BE2C (cell line): ENCODE measurements at regions not wholly inside any gene's neighbourhood (a gene's known extent, or its start where the extent isn't known, plus 50 kb on each side); places are given as distances from the start of the nearest gene placed in this dataset.

Experiments used
- DNase-seq: peaks from one replicate; pipeline ENCODE4 v3.0.0-alpha.2; 2020
- H3K27me3 ChIP-seq: fragments of 250-450 bp; sonication (Bioruptor Pico); 2 replicates; pipeline ENCODE4 v1.5.1; 2020; ENCODE audit warnings: mild to moderate bottlenecking
- H3K36me3 ChIP-seq: fragments of 250-450 bp; sonication (Bioruptor Pico); 2 replicates; pipeline ENCODE4 v1.5.1; 2020; ENCODE audit warnings: mild to moderate bottlenecking
- H3K4me1 ChIP-seq: fragments of 250-450 bp; sonication (Bioruptor Pico); 2 replicates; pipeline ENCODE4 v1.5.1; 2020
- H3K4me3 ChIP-seq: 2 replicates; pipeline ENCODE4 v1.5.1; 2011; ENCODE audit warnings: low read depth, low read length
- H3K9me3 ChIP-seq: fragments of 250-450 bp; sonication (Bioruptor Pico); 2 replicates; pipeline ENCODE4 v1.5.1; 2020
- CTCF ChIP-seq: IDR thresholded peaks from 2 replicates; pipeline ENCODE4 v1.5.1; 2012; ENCODE audit warnings: mild to moderate bottlenecking, low read depth, low read length

- no peaks in the 10 kb centered on the region for H3K36me3 ChIP-seq
- no peaks in the 10 kb centered on the region for H3K27me3 ChIP-seq
- H3K9me3 ChIP-seq = no peaks in the 10 kb centered on the region
- no peak for TF ChIP-seq CTCF
- no peak overlapping the region for H3K4me3 ChIP-seq
- no peaks in the 10 kb centered on the region for H3K4me1 ChIP-seq
- DNase-seq = no peak
Observed at GRCh38 chr2:139909136-139909535, 1128.9 kb upstream of the NXPH2 start.

GRCh38 chr2:139905624-139906023 lies 1125.4 kb upstream of the NXPH2 start:
- no peak for TF ChIP-seq CTCF
- DNase-seq = no peak
- H3K4me1 ChIP-seq = no peaks in the 10 kb centered on the region
- H3K9me3 ChIP-seq = no peaks in the 10 kb centered on the region
- H3K27me3 ChIP-seq = no peaks in the 10 kb centered on the region
- no peak overlapping the region for H3K4me3 ChIP-seq
- H3K36me3 ChIP-seq = no peaks in the 10 kb centered on the region

GRCh38 chr2:139891636-139892035 lies 1111.4 kb upstream of the NXPH2 start:
- Histone ChIP-seq H3K9me3 (no peaks in the 10 kb centered on the region), H3K4me1 (no peaks in the 10 kb centered on the region), H3K36me3 (no peaks in the 10 kb centered on the region), H3K4me3 (no peak overlapping the region), H3K27me3 (no peaks in the 10 kb centered on the region)
- DNase-seq = no peak
- no peak for TF ChIP-seq CTCF

- Histone ChIP-seq H3K9me3 (no peaks in the 10 kb centered on the region), H3K4me3 (no peak overlapping the region), H3K27me3 (no peaks in the 10 kb centered on the region), H3K4me1 (no peaks in the 10 kb centered on the region), H3K36me3 (no peaks in the 10 kb centered on the region)
- no peak for TF ChIP-seq CTCF
- no peak for DNase-seq
Observed at GRCh38 chr2:139885921-139886498, 1105.8 kb upstream of the NXPH2 start.

- TF ChIP-seq CTCF = no peak
- H3K4me3 ChIP-seq = no peak overlapping the region
- H3K9me3 ChIP-seq = no peaks in the 10 kb centered on the region
- H3K27me3 ChIP-seq = no peaks in the 10 kb centered on the region
- no peak for DNase-seq
- H3K4me1 ChIP-seq = no peaks in the 10 kb centered on the region
- no peaks in the 10 kb centered on the region for H3K36me3 ChIP-seq
Observed at GRCh38 chr2:139876964-139877363, 1096.8 kb upstream of the NXPH2 start.

- Histone ChIP-seq H3K27me3 (no peaks in the 10 kb centered on the region), H3K9me3 (no peaks in the 10 kb centered on the region), H3K36me3 (no peaks in the 10 kb centered on the region), H3K4me1 (no peaks in the 10 kb centered on the region), H3K4me3 (no peak overlapping the region)
- DNase-seq = no peak
- TF ChIP-seq CTCF = no peak
Observed at GRCh38 chr2:139876321-139876720, 1096.1 kb upstream of the NXPH2 start.
